AG04449 (cell line): ENCODE measurements at regions not wholly inside any gene's neighbourhood (a gene's known extent, or its start where the extent isn't known, plus 50 kb on each side); places are given as distances from the start of the nearest gene placed in this dataset.
A peak's percentile ranks its signal among the peaks of the same experiment; 100 is the strongest.

Experiments used
- CTCF ChIA-PET: fragments of 350-600 bp; formaldehyde crosslinking; extraction: SDS; loops from one replicate; lab custom pipeline; 2021; ENCODE audit warnings: antibody characterized with exemption; lab: Yijun Ruan, JAX
- POLR2A ChIA-PET: fragments of 400-600, 350-600 bp; formaldehyde crosslinking; extraction: SDS; loops from one replicate; lab custom pipeline; 2020; ENCODE audit warnings: antibody characterized with exemption, inconsistent platforms; lab: Yijun Ruan, JAX
- DNase-seq: peaks from one replicate; pipeline ENCODE4 v3.0.0-alpha.2; 2010; ENCODE audit warnings: low read depth, low spot score
- H3K4me3 ChIP-seq: 2 replicates; pipeline ENCODE4 v1.5.1; 2011; ENCODE audit warnings: low read depth, mild to moderate bottlenecking, control low read depth, low read length
- TF ChIP-seq, protein P1 (sequence below): IDR thresholded peaks from one replicate; pipeline ENCODE4 v1.5.1; 2011; ENCODE audit warnings: mild to moderate bottlenecking, moderate library complexity, low read length, control low read depth, inconsistent platforms; ENCODE audit not compliant: insufficient read depth; ENCODE audit errors: missing control alignments

DNA sequence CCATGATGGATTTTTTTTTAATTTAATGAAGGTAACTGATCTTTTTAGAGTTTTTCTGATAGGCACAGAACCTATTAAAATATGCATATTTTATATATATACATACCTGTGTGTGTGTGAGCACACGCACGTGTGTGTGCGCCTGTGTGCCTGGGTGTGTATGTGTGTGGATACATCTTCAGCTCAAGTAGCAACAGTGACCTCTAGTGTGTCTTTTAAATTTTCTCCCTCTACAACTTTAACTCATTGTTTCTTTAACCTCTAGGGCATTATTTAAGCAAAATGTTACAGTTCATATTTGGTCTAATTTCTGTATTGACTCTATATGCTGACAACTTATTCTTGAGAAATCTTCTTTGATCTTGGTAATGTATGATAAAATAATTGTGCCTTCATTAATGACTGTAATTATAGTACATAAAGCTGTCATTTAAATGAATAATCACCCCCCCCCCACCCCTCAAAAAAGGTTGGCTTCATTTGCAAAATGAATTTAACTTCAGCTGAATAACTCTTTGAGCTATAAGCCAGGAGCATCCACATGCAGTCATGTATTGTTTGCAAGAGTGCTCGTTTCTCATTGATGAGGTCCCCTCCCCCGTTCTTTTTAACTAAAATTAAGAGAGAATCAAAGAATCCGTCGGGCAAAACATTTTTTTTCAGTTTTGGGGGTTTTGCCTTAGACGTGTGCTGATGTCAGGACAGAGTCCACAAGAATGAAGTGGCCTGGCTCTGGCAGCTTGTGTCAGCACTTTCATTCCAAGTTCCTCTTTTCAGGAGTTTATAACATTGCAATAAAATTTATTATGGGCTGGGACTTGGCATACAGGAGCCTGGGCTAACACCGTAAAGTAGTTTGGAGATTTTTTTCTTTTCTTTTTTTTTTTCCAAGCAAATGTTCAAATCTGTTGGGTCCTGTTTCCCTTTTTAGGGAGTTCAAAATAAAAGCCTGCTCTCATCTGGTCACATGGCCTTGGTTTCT lies 80.0 kb downstream of the ETAA1 start:
- POLR2A ChIA-PET: no interaction called here
- TF ChIP-seq, protein P1, sequence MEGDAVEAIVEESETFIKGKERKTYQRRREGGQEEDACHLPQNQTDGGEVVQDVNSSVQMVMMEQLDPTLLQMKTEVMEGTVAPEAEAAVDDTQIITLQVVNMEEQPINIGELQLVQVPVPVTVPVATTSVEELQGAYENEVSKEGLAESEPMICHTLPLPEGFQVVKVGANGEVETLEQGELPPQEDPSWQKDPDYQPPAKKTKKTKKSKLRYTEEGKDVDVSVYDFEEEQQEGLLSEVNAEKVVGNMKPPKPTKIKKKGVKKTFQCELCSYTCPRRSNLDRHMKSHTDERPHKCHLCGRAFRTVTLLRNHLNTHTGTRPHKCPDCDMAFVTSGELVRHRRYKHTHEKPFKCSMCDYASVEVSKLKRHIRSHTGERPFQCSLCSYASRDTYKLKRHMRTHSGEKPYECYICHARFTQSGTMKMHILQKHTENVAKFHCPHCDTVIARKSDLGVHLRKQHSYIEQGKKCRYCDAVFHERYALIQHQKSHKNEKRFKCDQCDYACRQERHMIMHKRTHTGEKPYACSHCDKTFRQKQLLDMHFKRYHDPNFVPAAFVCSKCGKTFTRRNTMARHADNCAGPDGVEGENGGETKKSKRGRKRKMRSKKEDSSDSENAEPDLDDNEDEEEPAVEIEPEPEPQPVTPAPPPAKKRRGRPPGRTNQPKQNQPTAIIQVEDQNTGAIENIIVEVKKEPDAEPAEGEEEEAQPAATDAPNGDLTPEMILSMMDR: peak; percentile 39
- CTCF ChIA-PET: interaction anchor here (0.8 to 2.2 kb wide), 23 partner anchors 8 to 676 kb away, joined by 3 to 12 read pairs (median 4); no protein-coding TSS in a partner anchor
- no peak for DNase-seq
- H3K4me3 ChIP-seq: no peak overlapping the region

DNA sequence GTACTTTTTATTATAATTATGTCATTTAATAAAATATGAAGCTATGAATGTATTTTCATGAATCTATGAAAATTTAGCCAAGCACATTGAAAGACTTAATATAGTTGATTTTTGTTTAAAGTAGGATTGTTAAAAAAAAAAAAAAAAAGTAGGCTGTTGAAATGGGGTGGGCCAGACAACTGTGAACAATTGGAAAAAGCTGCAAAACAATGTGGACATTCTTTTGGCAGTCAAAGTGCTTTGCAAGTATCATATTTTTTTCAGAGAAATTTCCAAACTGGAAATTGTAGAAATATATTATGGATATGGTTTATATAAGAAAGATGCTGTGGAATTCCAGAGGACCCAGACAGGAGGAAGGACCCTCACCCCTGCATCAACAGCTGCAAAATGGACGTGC lies 82.1 kb downstream of the ETAA1 start:
- ChIA-PET POLR2A (interaction anchor here (0.6 kb wide), 1 partner anchor 14 kb away, joined by 4 read pairs; no protein-coding TSS in a partner anchor), CTCF (interaction anchor here (1.0 to 2.6 kb wide), 3 partner anchors 10 to 552 kb away, joined by 3 to 9 read pairs (median 7); no protein-coding TSS in a partner anchor)
- no peak for DNase-seq
- TF ChIP-seq, protein P1: no peak
- H3K4me3 ChIP-seq: no peak overlapping the region

DNA sequence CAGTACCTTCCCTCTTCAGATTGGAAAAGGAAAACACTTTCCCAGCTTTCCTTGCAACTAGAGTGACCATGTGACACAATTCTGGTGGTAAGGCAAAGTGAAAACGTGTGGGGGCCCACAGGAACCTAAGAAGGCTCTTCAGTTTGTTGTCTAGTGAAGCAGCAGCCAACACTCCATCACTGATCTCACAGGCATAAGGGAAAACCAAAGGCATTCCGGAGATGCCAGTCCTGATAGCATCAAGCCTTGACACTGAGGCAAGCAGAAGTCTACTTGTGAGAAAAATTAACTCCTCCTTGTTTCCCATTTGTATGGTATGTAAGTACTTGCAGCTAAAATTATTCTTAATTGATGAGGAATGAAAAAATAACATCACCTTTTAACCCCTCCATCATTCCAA lies 88.3 kb downstream of the ETAA1 start:
- TF ChIP-seq, protein P1: no peak
- no peak overlapping the region for H3K4me3 ChIP-seq
- POLR2A ChIA-PET: interaction anchor here (0.6 kb wide), 1 partner anchor 1003 kb away, joined by 6 read pairs; no protein-coding TSS in a partner anchor
- CTCF ChIA-PET: interaction anchor here (1.4 to 1.7 kb wide), 4 partner anchors 9 to 360 kb away, joined by 3 to 8 read pairs (median 6); no protein-coding TSS in a partner anchor
- peak; percentile 88 for DNase-seq

DNA sequence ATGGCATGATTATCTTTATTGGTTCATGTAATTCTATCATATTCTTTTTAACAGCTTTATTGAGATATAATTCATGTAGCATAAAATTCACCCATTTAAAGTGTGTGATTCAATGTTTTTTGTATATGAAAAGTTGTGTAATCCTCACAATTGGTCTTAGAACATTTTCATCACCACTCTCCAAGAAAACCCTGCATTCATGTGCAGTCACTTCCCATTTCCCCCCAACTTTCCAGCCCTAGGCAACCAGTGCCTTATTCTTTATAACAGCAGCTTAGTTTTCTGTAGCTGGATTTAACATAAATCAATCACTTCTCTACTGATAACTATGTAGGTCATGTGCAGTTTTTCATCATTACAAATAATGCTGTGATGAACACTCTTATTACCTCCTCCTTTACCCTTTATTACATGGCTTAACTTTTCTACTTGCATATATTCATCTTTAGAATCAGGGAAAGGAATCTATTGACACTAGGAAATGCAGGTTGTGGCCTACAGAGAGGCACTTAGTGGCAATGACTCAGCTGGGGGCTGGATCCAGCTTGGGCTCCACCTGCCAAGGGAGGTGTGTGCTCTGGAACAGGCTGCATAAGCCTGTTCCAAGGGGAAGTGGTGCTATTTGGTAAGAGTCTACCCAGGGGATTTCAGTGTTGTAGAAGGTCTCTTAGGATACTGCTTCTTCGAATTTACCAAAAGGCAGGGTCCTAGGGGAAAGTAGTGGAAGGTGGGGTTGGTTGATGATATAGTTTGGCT lies 89.1 kb downstream of the ETAA1 start:
- DNase-seq: no peak
- ChIA-PET CTCF (interaction anchor here (1.4 to 1.5 kb wide), 2 partner anchors 9 to 359 kb away, joined by 3 to 8 read pairs; no protein-coding TSS in a partner anchor), POLR2A (no interaction called here)
- TF ChIP-seq, protein P1: no peak
- no peak overlapping the region for H3K4me3 ChIP-seq

DNA sequence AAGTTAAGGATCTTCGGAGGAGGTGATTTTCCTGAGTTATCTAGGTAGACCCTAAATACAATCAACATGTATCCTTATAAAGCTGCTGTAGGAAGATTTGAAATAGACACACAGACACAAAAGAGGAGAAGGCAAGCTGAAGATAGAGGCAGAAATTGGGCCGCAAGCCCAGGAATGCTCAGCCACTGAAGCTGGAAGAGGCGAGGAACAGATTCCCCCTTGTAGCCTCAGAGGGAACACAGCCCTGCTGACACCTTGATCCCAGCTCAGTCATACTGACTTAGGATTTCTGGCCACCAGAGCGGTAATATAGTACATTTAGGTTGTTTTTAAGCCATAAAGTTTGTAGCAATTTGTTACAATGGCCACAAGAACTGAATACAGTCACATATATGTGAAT lies 90.9 kb downstream of the ETAA1 start:
- no peak overlapping the region for H3K4me3 ChIP-seq
- TF ChIP-seq, protein P1: no peak
- ChIA-PET CTCF (interaction anchor here (0.9 to 2.0 kb wide), 2 partner anchors 11 to 163 kb away, joined by 3 to 9 read pairs; no protein-coding TSS in a partner anchor), POLR2A (no interaction called here)
- DNase-seq: no peak

DNA sequence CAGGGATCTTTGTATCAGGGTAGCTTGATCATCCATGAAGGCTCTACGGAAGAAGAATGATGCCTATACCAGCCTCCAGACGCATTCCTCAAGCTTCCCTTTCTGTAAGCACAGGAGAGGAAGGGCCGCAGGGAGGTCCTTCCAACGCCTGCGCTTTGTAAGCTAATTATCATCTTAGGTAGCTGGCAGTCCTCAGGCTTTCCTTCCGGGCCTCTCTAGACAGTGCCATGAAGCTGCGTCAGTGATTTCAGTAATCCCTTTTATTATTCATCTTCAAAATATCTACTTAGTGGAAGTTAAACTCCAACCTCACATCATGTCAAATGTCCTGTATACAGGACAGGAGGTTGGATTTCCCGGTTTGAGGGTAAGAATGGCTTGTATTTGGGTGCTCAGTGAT lies 92.3 kb downstream of the ETAA1 start:
- TF ChIP-seq, protein P1: no peak
- no peak overlapping the region for H3K4me3 ChIP-seq
- no peak for DNase-seq
- POLR2A ChIA-PET: no interaction called here
- CTCF ChIA-PET: interaction anchor here (2.0 kb wide), 1 partner anchor 12 kb away, joined by 9 read pairs; no protein-coding TSS in a partner anchor
